HEK293 (cell line): ENCODE measurements at regions not wholly inside any gene's neighbourhood (a gene's known extent, or its start where the extent isn't known, plus 50 kb on each side); places are given as distances from the start of the nearest gene placed in this dataset.

ENCODE experiments used
- CTCF ChIP-seq: fragments of 450-650 bp; formaldehyde crosslinking; IDR thresholded peaks from 2 replicates; pipeline ENCODE4 v1.5.1; 2016; ENCODE audit warnings: missing biosample characterization, missing genetic modification characterization
- SETDB1 ChIP-seq: IDR thresholded peaks from one replicate; pipeline ENCODE4 v1.6.1; 2017; ENCODE audit warnings: mild to moderate bottlenecking, low read length, moderate library complexity, mixed read lengths; ENCODE audit not compliant: insufficient read length
- ZNF561 ChIP-seq: fragments of 450-650 bp; IDR thresholded peaks from 2 replicates; pipeline ENCODE4 v1.5.1; 2018; ENCODE audit warnings: missing biosample characterization, missing genetic modification characterization, borderline replicate concordance
- ZNF654 ChIP-seq: fragments of 450-650 bp; formaldehyde crosslinking; IDR thresholded peaks from 2 replicates; pipeline ENCODE4 v1.5.1; 2016; ENCODE audit warnings: low read depth, missing biosample characterization, missing genetic modification characterization
- ZNF830 ChIP-seq: fragments of 450-650 bp; IDR thresholded peaks from 2 replicates; pipeline ENCODE4 v1.5.0; 2018; ENCODE audit warnings: missing biosample characterization, missing genetic modification characterization, low read depth, mild to moderate bottlenecking, moderate library complexity
- TF ChIP-seq, protein P1 (sequence below): fragments of 450-650 bp; formaldehyde crosslinking; IDR thresholded peaks from 2 replicates; pipeline ENCODE4 v1.5.1; 2016; ENCODE audit warnings: missing biosample characterization, missing genetic modification characterization
- TF ChIP-seq, protein P2 (sequence below): fragments of 450-650 bp; formaldehyde crosslinking; IDR thresholded peaks from 2 replicates; pipeline ENCODE4 v1.5.1; 2017; ENCODE audit warnings: missing biosample characterization, missing genetic modification characterization
- TF ChIP-seq, protein P3 (sequence below): IDR thresholded peaks from 2 replicates; pipeline ENCODE4 v1.6.1; 2011; ENCODE audit warnings: mild to moderate bottlenecking, low read depth, low read length, borderline replicate concordance

DNA sequence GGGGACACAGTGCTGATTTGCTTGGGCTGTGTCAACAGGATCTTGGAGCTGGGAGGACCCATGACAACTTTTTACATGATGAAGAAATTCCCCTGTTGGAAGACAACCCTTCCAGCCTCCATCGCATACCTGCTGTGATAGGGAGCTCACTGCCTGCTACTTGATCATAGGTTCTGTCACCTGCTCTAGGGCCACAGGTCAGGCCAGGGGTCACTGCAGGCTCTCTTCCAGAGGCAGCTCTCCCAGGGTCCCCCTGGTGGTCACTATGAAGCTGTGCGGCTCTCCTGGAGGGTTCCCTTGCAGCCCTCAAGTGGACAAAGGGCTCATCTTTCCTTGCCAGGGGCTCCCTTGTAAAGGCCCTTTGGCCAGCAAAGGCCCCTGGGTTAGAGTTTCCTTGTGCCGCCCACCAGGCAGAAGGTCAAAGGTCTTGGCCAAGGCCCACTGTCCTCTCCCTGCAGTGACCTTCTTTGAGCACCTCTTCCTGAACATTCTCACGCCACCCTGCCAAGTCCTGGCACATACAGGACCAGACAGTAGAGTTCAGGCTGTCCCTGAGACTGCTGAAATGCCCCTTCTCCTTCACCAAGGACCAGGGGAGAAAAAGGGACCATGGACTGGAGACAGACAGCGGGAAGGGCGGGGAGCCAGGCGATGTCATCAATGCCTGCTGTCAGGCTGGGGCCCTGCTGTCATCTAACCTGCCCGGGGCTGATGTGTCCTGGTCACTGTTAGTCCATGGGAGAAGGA lies 345.1 kb downstream of the DYSF start:
- TF ChIP-seq, protein P1, sequence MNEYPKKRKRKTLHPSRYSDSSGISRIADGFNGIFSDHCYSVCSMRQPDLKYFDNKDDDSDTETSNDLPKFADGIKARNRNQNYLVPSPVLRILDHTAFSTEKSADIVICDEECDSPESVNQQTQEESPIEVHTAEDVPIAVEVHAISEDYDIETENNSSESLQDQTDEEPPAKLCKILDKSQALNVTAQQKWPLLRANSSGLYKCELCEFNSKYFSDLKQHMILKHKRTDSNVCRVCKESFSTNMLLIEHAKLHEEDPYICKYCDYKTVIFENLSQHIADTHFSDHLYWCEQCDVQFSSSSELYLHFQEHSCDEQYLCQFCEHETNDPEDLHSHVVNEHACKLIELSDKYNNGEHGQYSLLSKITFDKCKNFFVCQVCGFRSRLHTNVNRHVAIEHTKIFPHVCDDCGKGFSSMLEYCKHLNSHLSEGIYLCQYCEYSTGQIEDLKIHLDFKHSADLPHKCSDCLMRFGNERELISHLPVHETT (tag by site-specific recombination) = no peak
- no peak for TF ChIP-seq ZNF830
- TF ChIP-seq, protein P2, sequence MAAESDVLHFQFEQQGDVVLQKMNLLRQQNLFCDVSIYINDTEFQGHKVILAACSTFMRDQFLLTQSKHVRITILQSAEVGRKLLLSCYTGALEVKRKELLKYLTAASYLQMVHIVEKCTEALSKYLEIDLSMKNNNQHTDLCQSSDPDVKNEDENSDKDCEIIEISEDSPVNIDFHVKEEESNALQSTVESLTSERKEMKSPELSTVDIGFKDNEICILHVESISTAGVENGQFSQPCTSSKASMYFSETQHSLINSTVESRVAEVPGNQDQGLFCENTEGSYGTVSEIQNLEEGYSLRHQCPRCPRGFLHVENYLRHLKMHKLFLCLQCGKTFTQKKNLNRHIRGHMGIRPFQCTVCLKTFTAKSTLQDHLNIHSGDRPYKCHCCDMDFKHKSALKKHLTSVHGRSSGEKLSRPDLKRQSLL (tag by site-specific recombination) = no peak
- peak; percentile 47; the same call in 1 of the 2 replicates for TF ChIP-seq CTCF
- no peak for TF ChIP-seq ZNF561 (tag by site-specific recombination)
- TF ChIP-seq, protein P3, sequence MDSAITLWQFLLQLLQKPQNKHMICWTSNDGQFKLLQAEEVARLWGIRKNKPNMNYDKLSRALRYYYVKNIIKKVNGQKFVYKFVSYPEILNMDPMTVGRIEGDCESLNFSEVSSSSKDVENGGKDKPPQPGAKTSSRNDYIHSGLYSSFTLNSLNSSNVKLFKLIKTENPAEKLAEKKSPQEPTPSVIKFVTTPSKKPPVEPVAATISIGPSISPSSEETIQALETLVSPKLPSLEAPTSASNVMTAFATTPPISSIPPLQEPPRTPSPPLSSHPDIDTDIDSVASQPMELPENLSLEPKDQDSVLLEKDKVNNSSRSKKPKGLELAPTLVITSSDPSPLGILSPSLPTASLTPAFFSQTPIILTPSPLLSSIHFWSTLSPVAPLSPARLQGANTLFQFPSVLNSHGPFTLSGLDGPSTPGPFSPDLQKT = no peak
- TF ChIP-seq SETDB1 = no peak
- peak; percentile 9; the same call in 1 of the 2 replicates for TF ChIP-seq ZNF654
